ENCODE measurements at regions not wholly inside any gene's neighbourhood (a gene's known extent, or its start where the extent isn't known, plus 50 kb on each side); places are given as distances from the start of the nearest gene placed in this dataset.

GRCh38 chr7:25575634-25576033 is 347.3 kb upstream of the NPVF start:
- TF ChIP-seq EZH2 (IDR thresholded peaks at IDR 0.05; ENCODE audit: borderline replicate concordance, insufficient read depth, low read depth, low read length, poor library complexity, severe bottlenecking) = no peak
- no peak for TF ChIP-seq CTCF (IDR thresholded peaks at IDR 0.05)
